ENCODE measurements at regions not wholly inside any gene's neighbourhood (a gene's known extent, or its start where the extent isn't known, plus 50 kb on each side); places are given as distances from the start of the nearest gene placed in this dataset.
A peak's percentile ranks its signal among the peaks of the same experiment; 100 is the strongest.

DNA sequence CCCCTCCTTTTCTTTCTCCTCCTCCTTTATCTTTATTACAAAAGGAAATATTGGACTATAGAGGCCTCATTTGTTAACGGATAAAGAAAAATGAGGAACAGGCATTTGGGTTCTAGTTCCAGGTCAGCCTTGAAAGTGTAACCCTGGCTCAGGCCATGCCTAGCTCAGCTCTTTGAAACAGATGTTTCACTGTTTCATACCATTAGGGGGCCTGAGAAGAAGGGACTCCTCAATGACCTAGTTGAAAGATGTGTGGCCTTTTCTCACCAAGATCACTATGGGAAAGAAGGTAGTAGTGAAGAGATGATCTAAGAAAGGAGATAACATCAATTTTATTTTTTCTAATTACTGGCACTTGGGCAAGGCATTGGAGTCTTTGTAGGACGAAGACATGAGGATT lies 952.7 kb downstream of the SLC4A3 start:
- ChIA-PET POLR2A (no interaction called here), CTCF (no interaction called here)
- H3K9me3 Mint-ChIP-seq, result 0 out of 2 replicates have a peak, but pooled peaks cover 12% of the 10 kb centered on the region
- ATAC-seq (peak; percentile 59), DNase-seq (ENCODE audit: low spot score) (no peak)
- no peaks in the 10 kb centered on the region for H3K36me3 Mint-ChIP-seq
- H3K4me3 Mint-ChIP-seq, result no peak overlapping the region
- TF ChIP-seq EMX1 (CRISPR knock-in tag; IDR thresholded peaks at IDR 0.05) (no peak), CREB1 (CRISPR knock-in tag; IDR thresholded peaks at IDR 0.05) (no peak), ZBTB21 (CRISPR knock-in tag; IDR thresholded peaks at IDR 0.05; ENCODE audit: borderline replicate concordance) (no peak), NR3C1 (CRISPR knock-in tag; conservative IDR thresholded peaks at IDR 0.05; ENCODE audit: low read depth) (no peak), ELF4 (CRISPR knock-in tag; IDR thresholded peaks at IDR 0.05; ENCODE audit: low read depth) (no peak), SP1 (CRISPR knock-in tag; conservative IDR thresholded peaks at IDR 0.05) (no peak), ZNF263 (CRISPR knock-in tag; IDR thresholded peaks at IDR 0.05; ENCODE audit: low read depth) (no peak), FOXP1 (CRISPR knock-in tag; IDR thresholded peaks at IDR 0.05; ENCODE audit: borderline replicate concordance) (no peak), NR1H2 (CRISPR knock-in tag; IDR thresholded peaks at IDR 0.05) (no peak)
- TF ChIP-seq, protein P1, sequence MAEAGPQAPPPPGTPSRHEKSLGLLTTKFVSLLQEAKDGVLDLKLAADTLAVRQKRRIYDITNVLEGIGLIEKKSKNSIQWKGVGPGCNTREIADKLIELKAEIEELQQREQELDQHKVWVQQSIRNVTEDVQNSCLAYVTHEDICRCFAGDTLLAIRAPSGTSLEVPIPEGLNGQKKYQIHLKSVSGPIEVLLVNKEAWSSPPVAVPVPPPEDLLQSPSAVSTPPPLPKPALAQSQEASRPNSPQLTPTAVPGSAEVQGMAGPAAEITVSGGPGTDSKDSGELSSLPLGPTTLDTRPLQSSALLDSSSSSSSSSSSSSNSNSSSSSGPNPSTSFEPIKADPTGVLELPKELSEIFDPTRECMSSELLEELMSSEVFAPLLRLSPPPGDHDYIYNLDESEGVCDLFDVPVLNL (CRISPR knock-in tag; IDR thresholded peaks at IDR 0.05; ENCODE audit: borderline replicate concordance, low read depth), result no peak
- TF ChIP-seq, protein P2, sequence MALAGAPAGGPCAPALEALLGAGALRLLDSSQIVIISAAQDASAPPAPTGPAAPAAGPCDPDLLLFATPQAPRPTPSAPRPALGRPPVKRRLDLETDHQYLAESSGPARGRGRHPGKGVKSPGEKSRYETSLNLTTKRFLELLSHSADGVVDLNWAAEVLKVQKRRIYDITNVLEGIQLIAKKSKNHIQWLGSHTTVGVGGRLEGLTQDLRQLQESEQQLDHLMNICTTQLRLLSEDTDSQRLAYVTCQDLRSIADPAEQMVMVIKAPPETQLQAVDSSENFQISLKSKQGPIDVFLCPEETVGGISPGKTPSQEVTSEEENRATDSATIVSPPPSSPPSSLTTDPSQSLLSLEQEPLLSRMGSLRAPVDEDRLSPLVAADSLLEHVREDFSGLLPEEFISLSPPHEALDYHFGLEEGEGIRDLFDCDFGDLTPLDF (CRISPR knock-in tag; IDR thresholded peaks at IDR 0.05), result no peak
- no peak overlapping the region for H3K27ac Mint-ChIP-seq
- H3K27me3 Mint-ChIP-seq (ENCODE audit: low read depth), result no peaks in the 10 kb centered on the region
- no peaks in the 10 kb centered on the region for H3K4me1 Mint-ChIP-seq

DNA sequence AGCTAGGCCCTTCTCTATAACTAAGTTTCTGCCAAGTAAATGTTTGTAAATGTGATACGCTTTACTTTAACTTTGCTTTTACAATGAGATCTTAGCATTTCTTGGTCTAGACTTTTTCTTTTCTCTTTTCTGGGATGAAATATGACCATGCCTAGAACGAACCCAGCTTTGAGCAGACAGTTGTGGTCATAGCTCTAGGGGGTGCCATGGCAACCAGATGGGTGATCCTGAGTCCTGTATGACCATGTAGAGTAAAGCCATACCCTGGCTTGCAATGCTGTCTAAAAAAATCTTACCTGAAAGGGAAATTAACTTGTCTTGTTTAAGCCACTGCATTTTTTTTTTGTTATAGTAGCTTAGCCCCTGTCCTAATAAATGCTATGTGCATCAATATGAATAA lies 956.3 kb downstream of the SLC4A3 start:
- ChIA-PET POLR2A (interaction anchor here (0.5 kb wide), 1 partner anchor 131 kb away, joined by 4 read pairs; no protein-coding TSS in a partner anchor), CTCF (no interaction called here)
- Mint-ChIP-seq H3K9me3 (0 out of 2 replicates have a peak, but pooled peaks cover 7% of the 10 kb centered on the region), H3K4me1 (no peaks in the 10 kb centered on the region), H3K4me3 (no peak overlapping the region), H3K36me3 (no peaks in the 10 kb centered on the region), H3K27ac (no peak overlapping the region), H3K27me3 (ENCODE audit: low read depth) (no peaks in the 10 kb centered on the region)
- DNase-seq (ENCODE audit: low spot score) (no peak), ATAC-seq (no peak)
- TF ChIP-seq ZNF281 (CRISPR knock-in tag; IDR thresholded peaks at IDR 0.05), result no peak
- TF ChIP-seq SOX15 (CRISPR knock-in tag; IDR thresholded peaks at IDR 0.05), result no peak
- no peak for TF ChIP-seq GABPB1 (CRISPR knock-in tag; IDR thresholded peaks at IDR 0.05)
- TF ChIP-seq ZNF396 (CRISPR knock-in tag; IDR thresholded peaks at IDR 0.05; ENCODE audit: borderline replicate concordance), result no peak
- TF ChIP-seq CBFB (CRISPR knock-in tag; IDR thresholded peaks at IDR 0.05; ENCODE audit: low read depth), result no peak

DNA sequence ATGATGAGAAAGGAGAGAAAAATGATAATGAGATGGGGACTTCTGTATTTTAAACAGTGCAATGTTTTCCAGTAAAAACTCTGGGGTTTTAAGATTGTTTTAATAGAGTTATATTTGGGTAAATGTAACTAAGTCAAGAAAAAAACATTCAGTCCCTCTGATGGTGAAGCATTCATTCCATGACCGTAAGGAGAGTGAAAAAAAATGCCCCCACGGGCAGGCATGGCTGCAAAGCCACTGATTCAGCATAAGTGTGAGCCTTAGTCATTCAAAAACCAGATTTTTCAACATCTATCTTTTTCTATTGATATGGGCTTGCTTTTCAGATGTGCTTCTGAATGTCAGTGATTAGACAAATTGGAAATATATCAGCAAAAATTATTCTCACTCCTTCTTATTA lies 957.8 kb downstream of the SLC4A3 start:
- ATAC-seq (no peak), DNase-seq (ENCODE audit: low spot score) (no peak)
- no peak overlapping the region for H3K4me3 Mint-ChIP-seq
- no peak for TF ChIP-seq TP53 (CRISPR knock-in tag; IDR thresholded peaks at IDR 0.05)
- no peak for TF ChIP-seq PRRX2 (CRISPR knock-in tag; IDR thresholded peaks at IDR 0.05)
- no peak for TF ChIP-seq ZNF121 (CRISPR knock-in tag; IDR thresholded peaks at IDR 0.05)
- no peak for TF ChIP-seq ZNF138 (CRISPR knock-in tag; conservative IDR thresholded peaks at IDR 0.05)
- TF ChIP-seq ZNF396 (CRISPR knock-in tag; IDR thresholded peaks at IDR 0.05; ENCODE audit: borderline replicate concordance), result no peak
- TF ChIP-seq HMGA2 (CRISPR knock-in tag; IDR thresholded peaks at IDR 0.05), result no peak
- TF ChIP-seq, protein P2 (CRISPR knock-in tag; IDR thresholded peaks at IDR 0.05), result no peak
- no peak for TF ChIP-seq CDX4 (CRISPR knock-in tag; IDR thresholded peaks at IDR 0.05; ENCODE audit: borderline replicate concordance)
- TF ChIP-seq EMX1 (CRISPR knock-in tag; IDR thresholded peaks at IDR 0.05), result no peak
- TF ChIP-seq ATF6 (CRISPR knock-in tag; IDR thresholded peaks at IDR 0.05), result no peak
- no peak for TF ChIP-seq MLX (CRISPR knock-in tag; IDR thresholded peaks at IDR 0.05)
- TF ChIP-seq TEAD4 (CRISPR knock-in tag; IDR thresholded peaks at IDR 0.05), result no peak

More for the DNA sequence above, 957.8 kb downstream of the SLC4A3 start:
- POLR2A ChIA-PET, result no interaction called here
- CTCF ChIA-PET, result no interaction called here
- H3K27ac Mint-ChIP-seq, result no peak overlapping the region
- no peaks in the 10 kb centered on the region for H3K27me3 Mint-ChIP-seq (ENCODE audit: low read depth)
- H3K4me1 Mint-ChIP-seq, result no peaks in the 10 kb centered on the region
- no peaks in the 10 kb centered on the region for H3K36me3 Mint-ChIP-seq
- H3K9me3 Mint-ChIP-seq, result no peaks in the 10 kb centered on the region

Data from WTC11 (cell line).